Panc1 (cell line): ENCODE measurements at regions not wholly inside any gene's neighbourhood (a gene's known extent, or its start where the extent isn't known, plus 50 kb on each side); places are given as distances from the start of the nearest gene placed in this dataset.

ENCODE experiments used
- POLR2AphosphoS5 ChIP-seq: IDR thresholded peaks from 2 replicates; pipeline ENCODE4 v1.6.1; 2012; ENCODE audit warnings: mild to moderate bottlenecking, low read depth, low read length, moderate library complexity
- SIN3A ChIP-seq: IDR thresholded peaks from 2 replicates; pipeline ENCODE4 v1.6.1; 2012; ENCODE audit warnings: low read depth, mild to moderate bottlenecking, low read length, moderate library complexity, borderline replicate concordance; ENCODE audit not compliant: insufficient read depth
- TCF7L2 ChIP-seq: IDR thresholded peaks from 2 replicates; pipeline ENCODE4 v1.6.1; 2011; ENCODE audit warnings: mild to moderate bottlenecking, low read depth, low read length, inconsistent platforms
- TF ChIP-seq, protein P1 (sequence below): fragments of 450-650 bp; IDR thresholded peaks from 2 replicates; pipeline ENCODE4 v1.5.1; 2017; ENCODE audit warnings: mild to moderate bottlenecking
- TF ChIP-seq, protein P2 (sequence below), 2 experiments: IDR thresholded peaks; 2 replicates each; pipeline ENCODE4 v1.6.1; 2011 to 2012; ENCODE audit warnings: low read depth in 2 of 2, control low read depth in 1 of 2, low read length in 1 of 2, mild to moderate bottlenecking in 1 of 2, moderate library complexity in 1 of 2; ENCODE audit not compliant: insufficient read depth in 1 of 2

DNA sequence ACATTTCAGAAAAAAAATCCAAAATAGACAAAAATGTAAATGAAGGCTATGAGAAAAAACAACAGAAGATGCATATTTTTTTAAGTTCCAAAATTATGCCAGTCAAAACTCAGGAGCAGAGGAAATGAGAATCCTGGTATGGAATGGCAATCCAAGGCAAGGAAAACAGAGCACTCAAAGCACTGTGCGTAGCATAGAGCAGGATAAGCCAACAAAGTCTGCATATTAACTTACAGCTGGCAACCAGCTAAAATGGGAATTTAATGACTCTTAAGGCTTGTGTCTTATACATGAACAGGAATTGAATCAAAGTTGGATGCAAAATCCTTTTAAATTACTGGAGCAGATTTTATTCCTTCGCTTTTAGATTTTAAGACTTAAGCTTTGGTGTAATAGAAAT lies 203.5 kb upstream of the DAPK1 start:
- TF ChIP-seq, protein P1, sequence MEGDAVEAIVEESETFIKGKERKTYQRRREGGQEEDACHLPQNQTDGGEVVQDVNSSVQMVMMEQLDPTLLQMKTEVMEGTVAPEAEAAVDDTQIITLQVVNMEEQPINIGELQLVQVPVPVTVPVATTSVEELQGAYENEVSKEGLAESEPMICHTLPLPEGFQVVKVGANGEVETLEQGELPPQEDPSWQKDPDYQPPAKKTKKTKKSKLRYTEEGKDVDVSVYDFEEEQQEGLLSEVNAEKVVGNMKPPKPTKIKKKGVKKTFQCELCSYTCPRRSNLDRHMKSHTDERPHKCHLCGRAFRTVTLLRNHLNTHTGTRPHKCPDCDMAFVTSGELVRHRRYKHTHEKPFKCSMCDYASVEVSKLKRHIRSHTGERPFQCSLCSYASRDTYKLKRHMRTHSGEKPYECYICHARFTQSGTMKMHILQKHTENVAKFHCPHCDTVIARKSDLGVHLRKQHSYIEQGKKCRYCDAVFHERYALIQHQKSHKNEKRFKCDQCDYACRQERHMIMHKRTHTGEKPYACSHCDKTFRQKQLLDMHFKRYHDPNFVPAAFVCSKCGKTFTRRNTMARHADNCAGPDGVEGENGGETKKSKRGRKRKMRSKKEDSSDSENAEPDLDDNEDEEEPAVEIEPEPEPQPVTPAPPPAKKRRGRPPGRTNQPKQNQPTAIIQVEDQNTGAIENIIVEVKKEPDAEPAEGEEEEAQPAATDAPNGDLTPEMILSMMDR: no peak
- TF ChIP-seq, protein P2, sequence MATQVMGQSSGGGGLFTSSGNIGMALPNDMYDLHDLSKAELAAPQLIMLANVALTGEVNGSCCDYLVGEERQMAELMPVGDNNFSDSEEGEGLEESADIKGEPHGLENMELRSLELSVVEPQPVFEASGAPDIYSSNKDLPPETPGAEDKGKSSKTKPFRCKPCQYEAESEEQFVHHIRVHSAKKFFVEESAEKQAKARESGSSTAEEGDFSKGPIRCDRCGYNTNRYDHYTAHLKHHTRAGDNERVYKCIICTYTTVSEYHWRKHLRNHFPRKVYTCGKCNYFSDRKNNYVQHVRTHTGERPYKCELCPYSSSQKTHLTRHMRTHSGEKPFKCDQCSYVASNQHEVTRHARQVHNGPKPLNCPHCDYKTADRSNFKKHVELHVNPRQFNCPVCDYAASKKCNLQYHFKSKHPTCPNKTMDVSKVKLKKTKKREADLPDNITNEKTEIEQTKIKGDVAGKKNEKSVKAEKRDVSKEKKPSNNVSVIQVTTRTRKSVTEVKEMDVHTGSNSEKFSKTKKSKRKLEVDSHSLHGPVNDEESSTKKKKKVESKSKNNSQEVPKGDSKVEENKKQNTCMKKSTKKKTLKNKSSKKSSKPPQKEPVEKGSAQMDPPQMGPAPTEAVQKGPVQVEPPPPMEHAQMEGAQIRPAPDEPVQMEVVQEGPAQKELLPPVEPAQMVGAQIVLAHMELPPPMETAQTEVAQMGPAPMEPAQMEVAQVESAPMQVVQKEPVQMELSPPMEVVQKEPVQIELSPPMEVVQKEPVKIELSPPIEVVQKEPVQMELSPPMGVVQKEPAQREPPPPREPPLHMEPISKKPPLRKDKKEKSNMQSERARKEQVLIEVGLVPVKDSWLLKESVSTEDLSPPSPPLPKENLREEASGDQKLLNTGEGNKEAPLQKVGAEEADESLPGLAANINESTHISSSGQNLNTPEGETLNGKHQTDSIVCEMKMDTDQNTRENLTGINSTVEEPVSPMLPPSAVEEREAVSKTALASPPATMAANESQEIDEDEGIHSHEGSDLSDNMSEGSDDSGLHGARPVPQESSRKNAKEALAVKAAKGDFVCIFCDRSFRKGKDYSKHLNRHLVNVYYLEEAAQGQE (IDR thresholded peaks at IDR 0.05; ENCODE audit: insufficient read depth in 1 of 2, low read depth in 2 of 2, low read length in 1 of 2): no peak
- TF ChIP-seq POLR2AphosphoS5 (no peak), SIN3A (no peak), TCF7L2 (no peak)
